ENCODE measurements at regions not wholly inside any gene's neighbourhood (a gene's known extent, or its start where the extent isn't known, plus 50 kb on each side); places are given as distances from the start of the nearest gene placed in this dataset.
A peak's percentile ranks its signal among the peaks of the same experiment; 100 is the strongest.

DNA sequence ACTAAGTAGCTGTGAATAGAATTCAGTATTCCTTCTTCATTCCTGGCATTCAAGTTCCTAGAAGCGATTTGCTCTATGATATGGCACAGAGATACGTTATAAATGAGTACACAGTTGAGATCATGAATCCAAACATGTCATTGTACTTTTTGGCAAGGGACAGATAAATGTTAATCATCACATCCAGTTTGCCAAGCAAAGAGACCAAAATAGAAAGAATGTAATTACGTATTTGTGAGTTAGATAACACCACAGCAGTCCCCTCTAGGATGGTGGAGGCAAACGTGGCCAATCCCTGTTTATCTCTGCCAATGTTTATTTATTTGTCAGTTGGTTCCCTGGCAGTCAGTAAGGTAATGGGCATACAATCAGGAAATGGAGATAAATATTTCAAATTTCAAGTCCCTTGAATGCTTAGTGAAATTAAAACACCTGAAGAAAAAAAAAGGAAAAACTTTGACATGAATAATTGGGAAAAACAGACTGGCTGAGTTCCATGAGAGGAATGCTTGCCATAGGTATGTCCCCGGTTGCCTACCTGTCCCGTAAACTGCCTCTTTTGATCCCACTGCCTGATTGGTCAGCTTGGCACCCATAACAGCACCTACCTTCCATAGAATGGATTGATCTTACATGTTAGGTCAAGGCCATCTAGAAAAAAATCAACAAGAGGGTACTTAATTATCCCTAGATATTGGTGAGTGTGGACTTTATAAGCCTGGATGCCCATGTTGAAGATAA lies 451.1 kb upstream of the NETO1 start:
- H3K4me3 ChIP-seq (ENCODE audit: control insufficient read depth, low read depth, low read length), result no peak overlapping the region
- no peak for DNase-seq (ENCODE audit: low read depth)
- TF ChIP-seq CTCF (IDR thresholded peaks at IDR 0.05; ENCODE audit: control insufficient read depth, insufficient read depth, low read depth, low read length, missing control alignments), result no peak

GRCh38 chr18:73316513-73316912 lies 448.7 kb upstream of the NETO1 start:
- TF ChIP-seq CTCF (IDR thresholded peaks at IDR 0.05; ENCODE audit: control insufficient read depth, insufficient read depth, low read depth, low read length, missing control alignments), result no peak
- no peak overlapping the region for H3K4me3 ChIP-seq (ENCODE audit: control insufficient read depth, low read depth, low read length)
- peak; percentile 61 for DNase-seq (ENCODE audit: low read depth)

DNA sequence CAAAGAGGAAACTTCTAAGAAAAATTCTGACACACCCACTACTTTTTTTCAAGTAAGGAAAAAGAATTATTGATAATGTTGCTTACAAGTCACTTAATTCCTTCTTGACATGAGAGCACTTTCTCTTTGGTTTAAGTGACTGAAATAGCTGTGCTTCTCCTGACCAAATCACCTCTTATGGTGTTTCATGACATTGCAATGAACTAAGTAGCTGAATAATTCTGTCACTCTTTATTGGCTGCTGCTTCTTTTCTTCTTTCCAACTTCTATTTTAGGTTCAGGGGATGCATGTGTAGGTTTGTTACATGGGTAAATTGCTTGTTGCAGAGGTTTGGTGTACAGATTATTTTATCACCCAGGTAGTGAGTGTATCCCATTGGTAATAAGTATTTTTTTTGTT lies 447.6 kb upstream of the NETO1 start:
- TF ChIP-seq CTCF (IDR thresholded peaks at IDR 0.05; ENCODE audit: control insufficient read depth, insufficient read depth, low read depth, low read length, missing control alignments), result no peak
- DNase-seq (ENCODE audit: low read depth), result no peak
- no peak overlapping the region for H3K4me3 ChIP-seq (ENCODE audit: control insufficient read depth, low read depth, low read length)

- no peak overlapping the region for H3K4me3 ChIP-seq (ENCODE audit: control insufficient read depth, low read depth, low read length)
- TF ChIP-seq CTCF (IDR thresholded peaks at IDR 0.05; ENCODE audit: control insufficient read depth, insufficient read depth, low read depth, low read length, missing control alignments), result no peak
- no peak for DNase-seq (ENCODE audit: low read depth)
Measured at GRCh38 chr18:73313476-73313875, 445.7 kb upstream of the NETO1 start.

DNA sequence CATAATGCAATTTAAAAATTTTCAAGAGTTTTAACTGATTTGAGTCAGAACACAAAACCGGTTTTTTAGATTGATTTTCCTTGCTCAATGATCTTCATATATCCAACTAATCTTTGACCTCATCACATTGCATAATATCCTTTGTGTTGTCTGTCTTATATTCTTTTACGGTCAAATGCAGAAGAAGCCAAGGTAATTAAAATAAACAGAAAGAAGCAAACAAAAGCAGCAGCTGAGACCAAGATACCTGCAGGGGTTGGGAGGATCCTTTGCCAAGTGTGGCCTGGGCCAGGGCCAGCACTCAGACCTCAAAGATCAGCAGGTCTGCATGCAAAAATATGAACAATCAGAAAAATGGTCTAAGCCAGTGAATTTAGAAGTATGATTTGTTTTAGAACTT lies 428.9 kb upstream of the NETO1 start:
- TF ChIP-seq CTCF (IDR thresholded peaks at IDR 0.05; ENCODE audit: control insufficient read depth, insufficient read depth, low read depth, low read length, missing control alignments), result no peak
- no peak for DNase-seq (ENCODE audit: low read depth)

DNA sequence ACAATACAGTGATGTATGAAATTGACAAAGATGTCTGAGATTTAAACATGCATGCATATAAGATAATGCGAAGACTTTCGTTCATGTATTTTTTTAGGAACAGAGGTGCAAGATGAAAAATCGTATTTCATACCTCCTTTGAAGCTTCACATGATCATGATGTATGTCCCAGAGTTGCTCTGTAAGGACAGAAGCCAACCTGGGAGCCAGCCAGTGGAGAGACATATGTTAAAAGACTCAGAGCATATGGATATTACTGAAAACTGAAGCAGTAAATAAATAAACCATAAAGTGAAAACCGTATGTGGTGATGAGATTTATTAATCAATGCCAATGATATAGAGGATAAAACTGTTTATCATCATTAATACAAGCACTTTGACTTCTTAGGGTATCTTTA lies 424.4 kb upstream of the NETO1 start:
- DNase-seq (ENCODE audit: low read depth), result no peak
- TF ChIP-seq CTCF (IDR thresholded peaks at IDR 0.05; ENCODE audit: control insufficient read depth, insufficient read depth, low read depth, low read length, missing control alignments), result no peak

More for the DNA sequence above, 428.9 kb upstream of the NETO1 start:
- no peak overlapping the region for H3K4me3 ChIP-seq (ENCODE audit: control insufficient read depth, low read depth, low read length)

More for the DNA sequence above, 424.4 kb upstream of the NETO1 start:
- no peak overlapping the region for H3K4me3 ChIP-seq (ENCODE audit: control insufficient read depth, low read depth, low read length)

Data from AG09309 (cell line).